SK-N-SH (cell line): ENCODE measurements at regions not wholly inside any gene's neighbourhood (a gene's known extent, or its start where the extent isn't known, plus 50 kb on each side); places are given as distances from the start of the nearest gene placed in this dataset.

ENCODE experiments used
- POLR2AphosphoS5 ChIP-seq: IDR thresholded peaks from 2 replicates; pipeline ENCODE4 v1.6.1; 2012; ENCODE audit warnings: low read depth, low read length
- RAD21 ChIP-seq: IDR thresholded peaks from 2 replicates; pipeline ENCODE4 v1.6.1; 2012; ENCODE audit warnings: mild to moderate bottlenecking, low read length
- REST ChIP-seq: IDR thresholded peaks from 2 replicates; pipeline ENCODE4 v1.6.1; 2012; ENCODE audit warnings: mild to moderate bottlenecking, low read depth, low read length, moderate library complexity
- TAF1 ChIP-seq: IDR thresholded peaks from 2 replicates; pipeline ENCODE4 v1.6.1; 2012; ENCODE audit warnings: low read depth, mild to moderate bottlenecking, low read length, moderate library complexity, borderline replicate concordance
- TF ChIP-seq, protein P1 (sequence below): IDR thresholded peaks from 2 replicates; pipeline ENCODE4 v1.4.0; 2012; ENCODE audit warnings: low read depth
- TF ChIP-seq, protein P2 (sequence below): fragments of 200-600 bp; sonication (generic); IDR thresholded peaks from 2 replicates; pipeline ENCODE4 v1.6.1; 2017; ENCODE audit warnings: antibody characterized with exemption, mild to moderate bottlenecking, moderate library complexity

GRCh38 chr11:110766316-110766715 lies 54.1 kb upstream of the ARHGAP20 start:
- TF ChIP-seq REST (no peak), TAF1 (no peak), POLR2AphosphoS5 (no peak), RAD21 (no peak)
- TF ChIP-seq, protein P1, sequence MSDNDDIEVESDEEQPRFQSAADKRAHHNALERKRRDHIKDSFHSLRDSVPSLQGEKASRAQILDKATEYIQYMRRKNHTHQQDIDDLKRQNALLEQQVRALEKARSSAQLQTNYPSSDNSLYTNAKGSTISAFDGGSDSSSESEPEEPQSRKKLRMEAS: no peak
- TF ChIP-seq, protein P2, sequence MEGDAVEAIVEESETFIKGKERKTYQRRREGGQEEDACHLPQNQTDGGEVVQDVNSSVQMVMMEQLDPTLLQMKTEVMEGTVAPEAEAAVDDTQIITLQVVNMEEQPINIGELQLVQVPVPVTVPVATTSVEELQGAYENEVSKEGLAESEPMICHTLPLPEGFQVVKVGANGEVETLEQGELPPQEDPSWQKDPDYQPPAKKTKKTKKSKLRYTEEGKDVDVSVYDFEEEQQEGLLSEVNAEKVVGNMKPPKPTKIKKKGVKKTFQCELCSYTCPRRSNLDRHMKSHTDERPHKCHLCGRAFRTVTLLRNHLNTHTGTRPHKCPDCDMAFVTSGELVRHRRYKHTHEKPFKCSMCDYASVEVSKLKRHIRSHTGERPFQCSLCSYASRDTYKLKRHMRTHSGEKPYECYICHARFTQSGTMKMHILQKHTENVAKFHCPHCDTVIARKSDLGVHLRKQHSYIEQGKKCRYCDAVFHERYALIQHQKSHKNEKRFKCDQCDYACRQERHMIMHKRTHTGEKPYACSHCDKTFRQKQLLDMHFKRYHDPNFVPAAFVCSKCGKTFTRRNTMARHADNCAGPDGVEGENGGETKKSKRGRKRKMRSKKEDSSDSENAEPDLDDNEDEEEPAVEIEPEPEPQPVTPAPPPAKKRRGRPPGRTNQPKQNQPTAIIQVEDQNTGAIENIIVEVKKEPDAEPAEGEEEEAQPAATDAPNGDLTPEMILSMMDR: no peak
